ENCODE measurements at regions not wholly inside any gene's neighbourhood (a gene's known extent, or its start where the extent isn't known, plus 50 kb on each side); places are given as distances from the start of the nearest gene placed in this dataset.
"Not testable (repeated sequence)": the region's sequence is repeated elsewhere in the genome, so short reads cannot be mapped to it uniquely, and the experiment has no call there.

DNA sequence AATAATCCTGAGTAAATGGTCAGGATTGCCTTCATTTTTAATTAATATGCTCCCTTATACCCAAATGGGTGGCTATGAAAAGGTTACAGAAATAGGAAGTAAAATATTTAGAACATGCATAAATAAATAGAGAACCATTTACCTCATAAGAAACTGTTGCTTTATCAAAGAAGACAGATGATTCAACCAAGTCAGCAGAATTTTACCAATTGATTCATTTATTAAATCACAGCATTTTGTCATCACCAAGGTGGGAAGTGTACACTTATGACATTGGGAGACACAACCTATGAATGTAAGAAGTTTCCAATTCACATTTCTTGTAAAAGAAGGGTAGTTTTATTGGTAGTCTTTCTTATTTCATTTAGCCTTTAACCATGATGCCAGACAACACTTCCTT lies 870.3 kb upstream of the CHORDC1 start:
- no peak for DNase-seq (ENCODE audit: extremely low read depth, low read depth, low spot score)

DNA sequence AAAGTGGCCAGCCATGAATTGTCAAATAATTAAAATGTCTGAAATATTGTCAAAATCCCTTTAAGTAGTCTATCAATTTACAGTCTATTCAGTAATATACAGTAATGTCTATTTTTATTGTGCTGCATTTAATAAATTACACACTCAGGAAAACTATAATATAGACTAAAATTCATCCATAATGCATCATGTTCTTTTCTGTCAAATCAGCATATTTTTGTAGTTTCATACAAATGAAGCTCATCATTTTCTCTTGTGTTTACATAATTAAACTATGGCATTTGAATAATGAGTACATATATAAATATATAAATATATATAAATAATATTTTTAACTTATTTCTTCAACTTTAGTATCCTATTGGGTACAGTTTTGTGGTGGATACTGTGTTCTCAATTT lies 868.7 kb upstream of the CHORDC1 start:
- no peak for DNase-seq (ENCODE audit: extremely low read depth, low read depth, low spot score)

DNA sequence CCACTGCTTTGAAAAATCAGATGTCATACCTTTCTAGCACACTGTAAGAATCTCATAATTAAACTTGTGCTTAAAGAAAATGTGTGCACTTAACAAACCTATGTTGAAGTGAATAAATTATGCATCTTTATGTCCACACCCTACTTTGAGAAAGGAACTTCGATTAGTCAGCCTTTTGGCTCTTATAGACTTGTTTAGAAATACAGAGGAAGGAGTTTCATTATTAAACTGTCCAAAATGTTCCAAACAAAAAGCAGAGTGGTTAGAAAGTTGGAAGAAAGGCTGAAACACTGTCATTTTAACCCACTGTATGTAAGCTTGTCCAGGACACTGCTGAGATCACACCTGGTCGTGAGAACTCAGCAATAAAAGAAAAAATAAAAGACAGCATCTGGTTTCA lies 863.2 kb upstream of the CHORDC1 start:
- no peak for DNase-seq (ENCODE audit: extremely low read depth, low read depth, low spot score)

DNA sequence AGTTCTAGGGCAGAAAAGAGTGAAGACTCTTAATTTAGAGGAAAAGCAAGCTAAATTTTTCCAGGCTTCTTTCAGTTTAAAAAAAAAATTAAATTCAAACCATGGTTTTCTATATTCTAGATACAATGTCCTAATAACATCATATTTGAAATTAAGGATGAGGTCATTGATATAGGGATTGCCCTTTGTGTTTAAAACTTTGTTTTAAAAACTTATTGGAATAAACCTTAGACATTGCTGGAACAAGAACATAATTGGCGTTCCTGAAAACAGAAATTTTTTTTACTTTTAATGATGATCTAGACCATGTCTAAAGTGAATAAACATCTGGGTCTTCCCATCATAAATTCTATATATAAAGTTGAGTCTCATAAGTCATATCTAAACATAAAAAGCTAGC lies 859.4 kb upstream of the CHORDC1 start:
- DNase-seq (ENCODE audit: extremely low read depth, low read depth, low spot score): no peak

DNA sequence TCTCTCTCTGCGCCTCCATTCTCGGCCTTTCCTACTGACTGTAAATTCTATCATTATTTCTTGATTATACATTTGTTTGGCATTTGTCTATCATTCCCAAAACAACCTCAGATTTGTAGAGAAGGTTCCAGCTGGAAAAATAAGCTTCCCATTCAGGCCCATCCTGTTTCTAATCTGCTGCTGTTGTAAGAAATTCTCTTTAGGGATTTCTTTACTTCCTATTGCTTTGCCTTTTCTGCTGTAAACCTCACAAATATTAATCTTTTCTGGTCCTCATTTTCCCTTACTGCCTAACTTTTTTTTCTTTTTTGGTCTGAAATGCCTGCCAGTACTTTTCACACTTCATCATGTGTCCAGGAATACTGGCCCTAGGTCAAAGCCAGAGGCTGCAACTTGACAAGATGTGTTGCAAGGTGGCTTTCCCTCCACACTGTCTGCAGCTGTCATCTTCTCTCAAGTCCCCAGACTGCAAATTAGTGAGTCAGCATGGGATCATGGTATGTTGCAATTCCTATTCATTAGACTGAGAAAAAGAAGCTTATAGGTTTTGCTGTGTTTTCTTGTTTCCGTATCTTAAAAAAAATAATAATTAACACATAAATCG lies 858.7 kb upstream of the CHORDC1 start:
- DNase-seq (ENCODE audit: extremely low read depth, low read depth, low spot score): no peak

DNA sequence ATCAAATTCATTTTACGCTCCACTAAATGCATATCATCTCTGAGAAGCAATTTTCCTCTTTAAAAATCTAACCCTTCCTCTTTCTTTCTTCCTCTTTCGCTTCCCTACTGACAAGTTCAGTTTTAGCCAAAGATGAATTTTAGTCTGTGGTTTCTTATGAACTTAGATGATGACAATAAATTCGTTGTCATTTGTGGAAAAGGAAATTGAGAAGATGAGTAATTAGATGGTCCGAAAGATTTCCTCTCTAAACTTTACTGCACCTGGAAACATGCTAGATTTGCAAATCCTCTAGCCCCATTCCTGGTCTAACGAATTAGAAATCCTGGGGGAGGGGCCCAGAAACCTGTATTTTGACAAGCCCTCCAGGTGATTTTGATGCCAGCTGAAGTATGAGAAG lies 855.4 kb upstream of the CHORDC1 start:
- DNase-seq (ENCODE audit: extremely low read depth, low read depth, low spot score): no peak

DNA sequence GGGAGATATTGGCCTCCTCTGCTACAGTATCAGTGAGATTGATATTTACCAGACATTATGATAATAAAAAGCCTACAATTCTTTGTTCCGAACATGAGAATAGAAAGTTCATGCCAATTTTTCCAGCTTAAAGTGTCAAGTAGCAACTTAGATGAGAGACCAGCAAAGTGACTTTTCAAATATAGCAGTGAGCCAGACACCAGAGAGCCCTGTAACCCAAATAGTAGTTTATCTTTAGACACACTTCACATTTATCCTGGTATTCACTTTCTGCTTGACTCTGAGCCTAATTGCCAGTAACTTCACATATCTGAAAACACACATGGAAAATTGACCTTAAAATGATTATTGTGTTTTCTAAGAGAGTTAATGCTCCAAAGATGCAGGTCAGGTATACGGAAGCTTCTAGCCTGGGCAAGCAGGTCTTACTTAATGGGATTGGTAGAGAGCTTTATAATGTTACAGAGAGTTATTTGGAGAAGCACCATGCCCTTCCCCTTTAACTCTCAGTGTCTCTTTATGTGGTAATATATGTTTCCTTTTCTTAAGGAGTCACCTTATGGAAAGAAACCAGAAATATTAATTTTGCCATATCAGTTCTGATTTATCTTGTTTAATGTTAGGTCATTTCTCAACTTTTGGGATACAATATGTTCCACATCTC lies 852.3 kb upstream of the CHORDC1 start:
- no peak for DNase-seq (ENCODE audit: extremely low read depth, low read depth, low spot score)

DNA sequence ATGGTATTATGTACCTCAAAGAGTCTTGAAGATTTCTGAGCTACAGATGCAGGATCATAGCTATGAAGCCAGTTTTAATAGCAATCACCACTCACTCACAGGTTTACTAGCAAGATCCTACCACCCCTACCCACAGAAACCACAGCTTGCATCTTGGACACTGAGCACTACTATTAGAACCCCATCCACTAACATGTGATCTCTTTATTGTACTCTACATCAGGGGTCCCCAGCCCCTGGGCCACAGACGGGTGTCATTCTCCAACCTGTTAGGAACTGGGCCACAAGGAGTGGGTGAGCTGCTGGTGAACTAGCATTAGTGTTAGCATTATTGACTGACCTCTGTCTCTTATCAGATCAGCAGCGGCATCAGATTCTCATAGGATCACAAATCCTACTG lies 844.8 kb upstream of the CHORDC1 start:
- DNase-seq (ENCODE audit: extremely low read depth, low read depth, low spot score): no peak

DNA sequence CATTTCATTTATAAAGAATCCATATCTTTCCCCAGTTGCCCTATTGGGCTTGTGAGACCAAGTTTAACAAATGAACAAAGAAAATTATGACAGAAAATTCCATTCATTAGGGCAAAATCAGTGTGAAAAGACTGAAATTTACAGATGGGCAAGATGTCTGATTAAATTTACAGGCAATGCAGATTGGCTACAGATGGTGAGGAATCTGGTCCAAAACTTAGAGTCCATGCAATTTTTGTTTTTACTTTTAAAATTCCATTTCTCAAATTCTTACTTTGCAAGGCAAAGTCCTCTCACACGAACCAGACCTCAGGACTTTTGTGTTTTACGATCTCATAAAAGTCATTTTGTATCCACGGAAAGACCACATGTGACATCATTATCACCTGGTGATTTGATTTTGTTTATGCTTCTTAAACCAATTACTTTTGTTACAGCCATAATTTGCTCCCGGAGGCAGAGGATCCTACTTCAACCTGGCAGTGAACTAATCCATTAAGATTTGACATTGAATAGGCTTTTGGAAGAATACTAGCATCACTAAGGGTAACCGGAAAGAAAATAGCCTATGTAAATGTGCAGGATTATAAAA lies 843.7 kb upstream of the CHORDC1 start:
- DNase-seq (ENCODE audit: extremely low read depth, low read depth, low spot score): no peak

DNA sequence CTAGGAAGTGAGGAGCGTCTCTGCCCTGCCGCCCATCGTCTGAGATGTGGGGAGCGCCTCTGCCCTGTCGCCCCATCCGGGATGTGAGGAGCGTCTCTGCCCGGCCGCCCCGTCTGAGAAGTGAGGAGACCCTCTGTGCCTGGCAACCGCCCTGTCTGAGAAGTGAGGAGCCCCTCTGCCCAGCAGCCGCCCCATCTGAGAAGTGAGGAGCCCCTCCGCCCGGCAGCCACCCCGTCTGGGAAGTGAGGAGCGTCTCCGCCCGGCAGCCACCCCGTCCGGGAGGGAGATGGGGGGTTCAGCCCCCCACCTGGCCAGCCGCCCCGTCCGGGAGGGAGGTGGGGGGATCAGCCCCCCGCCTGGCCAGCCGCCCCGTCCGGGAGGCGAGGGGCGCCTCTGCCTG lies 840.5 kb upstream of the CHORDC1 start:
- DNase-seq (ENCODE audit: extremely low read depth, low read depth, low spot score): not testable (repeated sequence)

DNA sequence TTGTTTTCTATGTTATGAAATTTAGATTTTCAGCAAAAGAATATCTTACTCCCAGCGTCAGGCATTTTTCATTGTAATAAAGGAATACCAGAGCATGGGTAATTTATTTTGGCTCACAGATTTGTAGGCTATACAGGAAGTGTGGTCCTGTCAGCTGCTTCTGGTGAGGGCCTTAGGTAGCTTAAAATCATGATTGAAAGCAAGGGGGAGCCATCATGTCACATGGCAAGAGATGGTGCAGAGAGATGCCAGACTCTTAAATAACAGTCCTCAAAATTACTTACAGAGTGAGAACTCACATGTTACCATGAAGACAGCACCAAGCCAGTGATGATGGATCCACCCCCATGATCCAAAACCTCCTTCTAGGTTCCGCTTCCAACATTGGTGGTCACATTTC lies 825.0 kb upstream of the CHORDC1 start:
- DNase-seq (ENCODE audit: extremely low read depth, low read depth, low spot score): no peak

DNA sequence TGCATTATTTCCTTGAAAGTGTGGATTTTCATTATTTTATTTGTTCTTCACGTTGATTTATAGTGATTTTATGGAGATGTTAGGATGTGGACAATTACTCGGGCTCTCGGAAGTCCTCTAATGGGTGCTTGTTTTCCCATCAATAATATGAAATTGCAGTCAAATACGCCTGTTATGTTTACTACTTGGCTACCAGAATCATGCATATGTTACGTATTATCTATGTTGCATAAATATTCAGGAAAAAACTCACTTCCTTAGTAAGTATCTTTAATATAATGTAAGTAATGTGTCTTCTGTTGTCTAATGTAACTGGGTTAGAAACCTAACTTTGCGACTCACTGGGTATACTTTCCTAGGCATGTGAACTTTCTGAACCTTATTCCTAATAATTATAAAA lies 823.4 kb upstream of the CHORDC1 start:
- no peak for DNase-seq (ENCODE audit: extremely low read depth, low read depth, low spot score)

DNA sequence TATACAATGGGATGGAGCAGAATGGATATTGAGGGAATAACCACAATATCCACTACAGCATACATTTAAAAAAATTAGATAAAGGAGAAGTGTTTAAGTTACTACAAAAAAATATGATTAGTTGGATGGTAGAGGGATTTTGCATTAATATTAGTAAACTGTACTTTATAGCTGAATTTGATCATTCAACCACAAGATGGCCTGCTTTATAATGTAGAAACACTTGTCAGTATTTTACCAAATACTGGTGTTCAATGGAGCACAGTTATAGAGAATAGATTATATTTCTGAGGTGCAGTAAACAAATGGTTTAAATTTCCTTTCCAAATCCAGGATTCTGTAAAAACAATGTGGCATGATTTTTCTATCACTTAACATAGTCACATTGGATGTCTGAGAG lies 818.8 kb upstream of the CHORDC1 start:
- no peak for DNase-seq (ENCODE audit: extremely low read depth, low read depth, low spot score)

DNA sequence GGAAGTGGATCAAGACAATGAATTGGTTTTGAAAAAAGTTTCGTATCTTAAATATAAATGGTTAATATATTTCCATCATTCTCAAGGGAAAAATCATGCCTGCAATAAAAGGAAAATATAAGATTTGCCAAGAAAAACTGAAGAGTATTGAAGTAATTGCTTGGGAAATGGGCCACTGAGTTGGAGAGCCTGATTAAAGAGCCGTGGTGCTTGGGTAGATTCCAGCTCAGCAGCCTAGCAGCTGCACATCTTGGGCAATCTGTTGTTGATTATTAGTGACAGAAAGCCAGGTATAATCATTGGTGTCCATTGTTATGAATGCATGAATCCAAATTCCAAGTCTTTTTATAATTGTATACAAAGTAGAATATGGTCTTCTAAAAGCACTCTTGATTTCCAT lies 800.9 kb upstream of the CHORDC1 start:
- no peak for DNase-seq (ENCODE audit: extremely low read depth, low read depth, low spot score)

DNA sequence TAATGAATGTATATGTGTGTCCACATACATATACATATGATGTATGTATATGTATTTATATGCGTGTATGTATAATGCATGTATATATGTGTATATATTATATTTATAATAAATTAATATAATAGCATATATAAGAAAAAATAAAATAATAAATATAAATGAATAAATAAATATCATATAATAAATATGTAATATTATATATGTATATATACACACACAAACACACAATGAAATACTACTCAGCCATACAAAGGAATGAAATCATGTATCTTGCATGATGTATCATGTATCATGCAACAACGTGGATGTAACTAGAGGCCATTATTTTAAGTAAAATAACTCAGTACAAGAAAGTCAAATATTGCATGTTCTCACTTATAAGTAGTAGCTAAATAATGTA lies 788.7 kb upstream of the CHORDC1 start:
- DNase-seq (ENCODE audit: extremely low read depth, low read depth, low spot score): no peak

DNA sequence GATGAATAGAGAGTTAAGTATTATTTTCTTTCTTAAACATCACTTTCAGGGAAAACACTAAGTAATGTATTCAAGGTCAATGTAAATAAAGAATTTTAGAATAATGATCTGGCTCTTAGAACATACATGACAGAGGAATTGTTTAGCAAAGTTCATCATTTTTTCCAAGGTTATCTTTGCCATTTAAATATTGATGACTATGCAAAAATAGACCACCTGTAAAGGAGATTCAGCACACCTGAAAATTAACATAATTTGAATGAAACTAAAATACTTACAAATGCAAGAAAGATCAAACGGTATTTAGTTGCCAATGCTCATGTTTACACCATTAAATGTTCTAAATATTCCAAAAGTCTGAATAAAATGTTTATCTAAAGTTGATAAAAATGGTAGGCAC lies 782.6 kb upstream of the CHORDC1 start:
- DNase-seq (ENCODE audit: extremely low read depth, low read depth, low spot score): no peak

DNA sequence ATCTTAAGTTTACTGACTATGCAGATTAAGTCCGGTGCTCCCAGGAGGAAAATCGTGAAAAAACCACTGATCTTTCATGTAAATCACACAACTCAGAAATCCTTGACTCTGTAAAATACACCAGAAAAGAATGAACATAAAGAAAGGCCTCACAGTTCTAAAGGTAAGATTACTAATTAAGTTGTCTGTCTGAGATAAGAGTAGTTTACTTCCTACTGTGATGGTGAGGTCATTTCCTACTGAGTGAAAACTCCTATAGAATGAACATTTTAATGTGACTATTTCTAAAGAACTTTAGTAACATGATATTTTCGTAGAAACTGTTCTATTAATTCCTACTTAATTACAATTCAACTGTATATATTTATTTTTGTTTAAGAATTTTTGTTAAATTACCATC lies 774.4 kb upstream of the CHORDC1 start:
- DNase-seq (ENCODE audit: extremely low read depth, low read depth, low spot score): no peak

DNA sequence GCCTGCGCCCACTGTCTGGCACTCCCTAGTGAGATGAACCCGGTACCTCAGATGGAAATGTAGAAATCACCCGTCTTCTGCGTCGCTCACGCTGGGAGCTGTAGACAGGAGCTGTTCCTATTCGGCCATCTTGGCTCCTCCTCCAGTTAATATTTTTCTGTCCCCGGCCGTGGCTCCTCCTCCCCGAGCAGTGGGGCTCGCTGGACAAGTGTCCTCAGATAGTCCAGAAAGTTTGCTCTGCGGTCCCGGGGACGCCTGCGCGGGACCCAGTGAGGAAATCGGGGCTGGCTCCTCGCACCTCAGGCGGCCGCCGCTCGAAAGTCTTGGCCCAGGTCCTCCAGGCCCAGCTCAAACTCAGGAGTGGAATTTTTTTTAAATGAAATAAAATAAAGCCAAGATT lies 749.3 kb upstream of the CHORDC1 start:
- not testable (repeated sequence) for DNase-seq (ENCODE audit: extremely low read depth, low read depth, low spot score)

DNA sequence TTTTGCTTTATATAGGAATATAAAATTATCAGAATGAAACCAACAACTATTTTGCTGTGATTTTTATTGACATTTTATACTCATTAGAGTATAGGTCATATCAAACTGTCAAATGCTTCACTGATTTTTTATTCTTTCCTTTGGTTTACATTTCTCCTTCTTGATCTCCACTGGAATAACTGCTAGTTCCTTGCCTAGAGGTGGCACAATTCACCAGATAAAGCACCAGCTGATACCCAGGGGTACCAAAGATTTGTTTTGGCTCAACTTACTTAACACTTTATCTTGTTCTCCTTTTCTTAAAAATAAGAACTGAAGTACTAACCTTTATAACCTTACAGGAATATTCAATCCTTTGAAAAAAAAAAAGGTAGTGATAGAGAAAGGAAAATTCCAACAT lies 725.1 kb upstream of the CHORDC1 start:
- DNase-seq (ENCODE audit: extremely low read depth, low read depth, low spot score): no peak

DNA sequence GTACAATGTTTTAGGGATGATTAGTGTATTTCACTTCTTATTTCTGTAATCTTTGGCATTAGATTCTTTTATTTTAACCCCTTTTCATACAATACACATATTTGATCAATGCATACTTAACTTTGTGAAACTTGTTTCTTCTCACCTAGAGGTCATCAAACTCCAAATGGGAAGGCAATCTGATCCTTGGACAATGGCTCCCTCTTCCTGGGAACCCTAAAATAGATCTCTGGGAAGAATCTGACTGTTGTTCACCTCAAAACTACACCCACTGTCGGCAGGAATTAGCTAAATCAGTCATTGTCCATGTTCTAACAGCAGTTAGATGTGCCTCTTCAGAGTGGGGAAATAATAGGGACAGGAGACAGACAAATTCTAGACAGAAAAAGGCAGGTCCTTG lies 707.4 kb upstream of the CHORDC1 start:
- DNase-seq (ENCODE audit: extremely low read depth, low read depth, low spot score): no peak

DNA sequence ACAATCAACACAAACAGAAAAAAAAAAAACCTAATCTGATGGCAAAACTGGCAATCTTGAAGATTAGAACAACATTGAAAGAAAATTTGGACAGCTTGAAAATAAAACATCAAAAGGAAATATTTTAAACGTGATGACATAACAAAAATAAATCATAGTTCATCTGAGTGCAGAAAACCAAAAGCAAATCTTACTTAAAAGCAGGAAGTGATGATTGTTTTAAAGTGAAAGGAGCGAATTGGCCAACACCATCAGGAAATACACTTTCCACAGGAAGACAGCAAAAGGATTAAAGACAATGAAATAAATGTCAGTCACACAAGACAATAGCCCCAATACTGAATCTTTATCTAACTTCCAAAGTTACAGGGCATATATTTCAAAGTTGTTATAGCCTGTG lies 696.5 kb upstream of the CHORDC1 start:
- DNase-seq (ENCODE audit: extremely low read depth, low read depth, low spot score): no peak

DNA sequence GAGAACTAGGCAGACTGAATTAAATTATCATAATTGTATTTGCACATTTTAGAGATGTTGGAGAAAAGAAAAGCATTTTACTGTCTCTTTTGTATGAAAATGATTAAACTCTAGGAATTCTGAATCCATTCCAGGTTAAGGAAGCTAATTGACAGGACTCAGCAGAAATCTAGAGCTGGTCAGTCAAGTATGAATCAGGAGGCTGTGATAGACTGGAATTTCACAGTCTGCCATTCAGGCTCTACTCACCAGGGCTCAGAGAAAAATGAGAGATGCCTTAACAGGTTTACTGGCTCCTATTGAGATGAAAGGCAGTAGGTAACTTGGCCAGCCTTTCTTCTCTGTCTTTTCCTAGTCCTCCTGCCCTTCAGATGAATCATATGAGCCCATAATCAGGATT lies 693.9 kb upstream of the CHORDC1 start:
- no peak for DNase-seq (ENCODE audit: extremely low read depth, low read depth, low spot score)

Data from glomerular endothelial cell (primary cell).